K562 (cell line): ENCODE measurements at regions not wholly inside any gene's neighbourhood (a gene's known extent, or its start where the extent isn't known, plus 50 kb on each side); places are given as distances from the start of the nearest gene placed in this dataset.

ENCODE experiments used
- ATAC-seq: fragments of 200-7000 bp; cut with Tn5 transposase; 3 replicates; pipeline ENCODE4 v1.9.1; 2020; ENCODE audit warnings: moderate library complexity
- BruUV-seq: library from RNA; stranded (reverse); fragments of 400-500 nt; replicated peaks from 2 replicates; lab custom pipeline; 2021; lab: Mats Ljungman, UMichigan
- CTCF ChIA-PET: fragments of 300-600 bp; formaldehyde crosslinking; extraction: SDS; loops from one replicate; lab custom pipeline; 2021; ENCODE audit warnings: low intra/inter-chr PET ratio; lab: Yijun Ruan, JAX
- POLR2A ChIA-PET: fragments of 300-600, 350-650 bp; sonication (Branson Sonifier 250); formaldehyde crosslinking; extraction: SDS; loops from one replicate; lab custom pipeline; 2021; ENCODE audit warnings: antibody characterized with exemption, inconsistent platforms; lab: Yijun Ruan, JAX
- DNase-seq, 4 experiments: peaks; one replicate each; pipeline versions ENCODE4 v3.0.0 to v3.0.0-alpha.2; 2011 to 2018; ENCODE audit warnings: low spot score in 3 of 4, mixed read lengths in 3 of 4; ENCODE audit errors: extremely low read depth in 1 of 4
- FAIRE-seq: peaks from 2 replicates; lab custom pipeline; 2011; peaks lifted over from hg19 to GRCh38; lab: Jason Lieb, UNC
- H2AFZ ChIP-seq: 2 replicates; pipeline ENCODE4 v1.6.0; 2011; ENCODE audit warnings: low read depth, low read length, control low read depth, inconsistent platforms
- H3K27ac ChIP-seq: fragments of 200-600 bp; 3 replicates; pipeline ENCODE4 v1.8.0; 2011; ENCODE audit warnings: low read depth, mild to moderate bottlenecking, control low read depth, inconsistent platforms, low read length, moderate library complexity, mixed read lengths; ENCODE audit errors: extremely low read depth
- H3K27me3 ChIP-seq, 2 experiments: fragments of 300-600 bp in 1 of 2; 2 replicates in 1 of 2; 3 replicates in 1 of 2; pipeline versions ENCODE4 v1.6.0 to v1.8.0; 2011; ENCODE audit warnings: inconsistent platforms in 2 of 2, low read length in 2 of 2, mild to moderate bottlenecking in 1 of 2, mixed read lengths in 1 of 2, moderate library complexity in 1 of 2; ENCODE audit not compliant: control insufficient read depth in 2 of 2, insufficient read depth in 2 of 2
- H3K36me3 ChIP-seq: fragments of 300-600 bp; 3 replicates; pipeline ENCODE4 v1.8.0; 2011; ENCODE audit warnings: mild to moderate bottlenecking, low read length, inconsistent platforms; ENCODE audit not compliant: control insufficient read depth, insufficient read depth
- H3K4me1 ChIP-seq, 2 experiments: fragments of 200-600 bp in 1 of 2; replicated peaks in 1 of 2; 2 replicates in 1 of 2; 3 replicates in 1 of 2; pipeline versions ENCODE4 v1.5.1 to v1.8.0; 2011; ENCODE audit warnings: inconsistent platforms in 2 of 2, low read length in 2 of 2, mild to moderate bottlenecking in 1 of 2, mixed read lengths in 1 of 2, moderate library complexity in 1 of 2; ENCODE audit not compliant: control insufficient read depth in 2 of 2, insufficient read depth in 2 of 2
- H3K4me2 ChIP-seq: 2 replicates; pipeline ENCODE4 v1.6.1; 2011; ENCODE audit warnings: low read length, control low read depth, inconsistent platforms, mixed read lengths; ENCODE audit not compliant: insufficient read depth
- H3K4me3 ChIP-seq: fragments of 200-600 bp; sonication (generic), shearing (Covaris generic); 2 replicates; pipeline ENCODE4 v1.5.1; 2016; ENCODE audit warnings: control low read depth, inconsistent platforms
- H3K79me2 ChIP-seq: fragments of 200-600 bp; 3 replicates; pipeline ENCODE4 v1.8.0; 2011; ENCODE audit warnings: low read length, inconsistent platforms; ENCODE audit not compliant: control insufficient read depth, insufficient read depth
- H3K9ac ChIP-seq, 2 experiments: 2 replicates each; pipeline versions ENCODE4 v1.6.0 to v1.6.1; 2011; ENCODE audit warnings: low read depth in 2 of 2, low read length in 2 of 2, control low read depth in 1 of 2, inconsistent platforms in 1 of 2, mild to moderate bottlenecking in 1 of 2, mixed read lengths in 1 of 2; ENCODE audit not compliant: insufficient read depth in 1 of 2
- H3K9me1 ChIP-seq: one replicate; pipeline ENCODE4 v1.6.0; 2011; ENCODE audit warnings: inconsistent platforms, mild to moderate bottlenecking, low read length, moderate library complexity; ENCODE audit not compliant: control insufficient read depth, insufficient read depth
- H3K9me3 ChIP-seq: replicated peaks from 2 replicates; pipeline ENCODE4 v1.5.1; 2011; ENCODE audit warnings: low read depth, low read length, inconsistent platforms; ENCODE audit not compliant: control insufficient read depth, insufficient read depth
- H4K20me1 ChIP-seq: replicated peaks from 2 replicates; pipeline ENCODE4 v1.6.1; 2011; ENCODE audit warnings: low read length, inconsistent platforms, mixed read lengths; ENCODE audit not compliant: control insufficient read depth, insufficient read depth
- CHD4 ChIP-seq: fragments of 200-600 bp; sonication (generic); IDR thresholded peaks from 3 replicates; pipeline ENCODE4 v1.6.1; 2012; ENCODE audit warnings: low read depth, mild to moderate bottlenecking, mixed read lengths, low read length, inconsistent platforms; ENCODE audit not compliant: insufficient read depth, insufficient replicate concordance, poor library complexity, severe bottlenecking
- CUX1 ChIP-seq: fragments of 200-800 bp; sonication (Bioruptor generic); IDR thresholded peaks from 2 replicates; pipeline ENCODE4 v1.6.1; 2016; ENCODE audit warnings: missing genetic modification characterization, missing compliant biosample characterization
- ELK3 ChIP-seq: fragments of 450-650 bp; formaldehyde crosslinking; IDR thresholded peaks from 2 replicates; pipeline ENCODE4 v1.4.0; 2020; ENCODE audit warnings: mild to moderate bottlenecking
- HDAC8 ChIP-seq: fragments of 450-650 bp; IDR thresholded peaks from 2 replicates; pipeline ENCODE4 v1.6.1; 2016; ENCODE audit warnings: mild to moderate bottlenecking, missing genetic modification characterization, moderate library complexity, missing compliant biosample characterization
- HMGN3 ChIP-seq: IDR thresholded peaks from 2 replicates; pipeline ENCODE4 v1.6.1; 2011; ENCODE audit warnings: borderline replicate concordance, low read depth, mild to moderate bottlenecking, mixed read lengths, low read length; ENCODE audit not compliant: insufficient read length; ENCODE audit errors: extremely low read depth
- KDM2B ChIP-seq: fragments of 250-450 bp; sonication (Bioruptor Pico); IDR thresholded peaks from 2 replicates; pipeline ENCODE4 v1.8.0; 2021; ENCODE audit warnings: mild to moderate bottlenecking, moderate library complexity
- MITF ChIP-seq: IDR thresholded peaks from 2 replicates; pipeline ENCODE4 v1.6.1; 2014; ENCODE audit warnings: antibody characterized with exemption
- U2AF2 ChIP-seq: fragments of 200-400 bp; formaldehyde crosslinking; optimal IDR thresholded peaks from 2 replicates; pipeline ENCODE3; 2017; ENCODE audit warnings: low read depth, mild to moderate bottlenecking, low read length
- ZBED1 ChIP-seq: IDR thresholded peaks from 2 replicates; pipeline ENCODE4 v1.6.1; 2014
- WGBS: fragments of 100-300 bp; shearing (Covaris generic); methylation state at CpG from one replicate; pipeline ENCODE4 v1.1.6; 2016; ENCODE audit warnings: low coverage, mixed read lengths; ENCODE audit not compliant: insufficient coverage; ENCODE audit errors: missing lambda C conversion rate; 5-methylcytosine and 5-hydroxymethylcytosine counted together
- in situ Hi-C: fragments of 300-500 bp; cut with MboI; formaldehyde crosslinking; loops from 4 replicates; pipeline ENCODE4 v1.15.0; 2018; ENCODE audit warnings: inconsistent platforms, mixed read lengths
- intact Hi-C: fragments of 100-400 bp; cut with micrococcal nuclease; formaldehyde crosslinking; loops from 2 replicates; pipeline ENCODE4 v1.14.2; 2022

GRCh38 chr4:110268352-110268751, 69.9 kb upstream of the ELOVL6 start:
- intact Hi-C loops: no loop called here
- no peaks in the 10 kb centered on the region for H4K20me1 ChIP-seq
- no peaks in the 10 kb centered on the region for H3K36me3 ChIP-seq
- DNase-seq (no peak), FAIRE-seq (no peak), ATAC-seq (no peak; the same call in 2 of the 3 replicates)
- no TSS peak for BruUV-seq
- no peaks in the 10 kb centered on the region for H3K79me2 ChIP-seq
- WGBS: 33% methylated on average over 2 of the region's 2 CpGs
- TF ChIP-seq U2AF2: no peak
- no peak for TF ChIP-seq CUX1 (CRISPR knock-in tag)
- TF ChIP-seq KDM2B (CRISPR knock-in tag): no peak
- TF ChIP-seq CHD4: no peak
- no peak for TF ChIP-seq MITF
- no peak for TF ChIP-seq ELK3
- TF ChIP-seq ZBED1: no peak
- TF ChIP-seq HDAC8 (tag): no peak
- TF ChIP-seq HMGN3: no peak
- no peak overlapping the region for H2AFZ ChIP-seq
- ChIA-PET POLR2A (interaction anchor here (0.7 to 1.2 kb wide), 2 partner anchors 8 to 92 kb away, joined by 3 to 4 read pairs; no protein-coding TSS in a partner anchor), CTCF (no interaction called here)
- H3K27ac ChIP-seq: no peak overlapping the region
- no peaks in the 10 kb centered on the region for H3K9me3 ChIP-seq
- H3K4me2 ChIP-seq: no peak overlapping the region
- no peaks in the 10 kb centered on the region for H3K4me1 ChIP-seq
- no peak overlapping the region for H3K9ac ChIP-seq
- in situ Hi-C loops: no loop called here
- H3K27me3 ChIP-seq: peaks cover 0 to 4% of the 10 kb centered on the region in 2 experiments; a peak in 1 of 5 replicates
- no peaks in the 10 kb centered on the region for H3K9me1 ChIP-seq
- no peak overlapping the region for H3K4me3 ChIP-seq
